ENCODE measurements at regions not wholly inside any gene's neighbourhood (a gene's known extent, or its start where the extent isn't known, plus 50 kb on each side); places are given as distances from the start of the nearest gene placed in this dataset.

- Histone ChIP-seq H3K36me3 (no peaks in the 10 kb centered on the region), H3K4me3 (no peak overlapping the region), H3K9me3 (no peaks in the 10 kb centered on the region), H3K27me3 (no peaks in the 10 kb centered on the region), H3K27ac (no peak overlapping the region), H3K4me1 (no peaks in the 10 kb centered on the region)
- DNase-seq (ENCODE audit: extremely low spot score in 2 of 2), result peak in 1 of 2 donors; percentile 74
- TF ChIP-seq CTCF (IDR thresholded peaks at IDR 0.05), result no peak
- TF ChIP-seq POLR2AphosphoS5 (IDR thresholded peaks at IDR 0.05; ENCODE audit: insufficient read depth in 1 of 2, low read depth in 1 of 2), result no peak
- TF ChIP-seq POLR2A (IDR thresholded peaks at IDR 0.05), result no peak
- intact Hi-C loops (cut with DNase I), result no loop called here
Observed at GRCh38 chr10:42962110-42962901, 114.6 kb upstream of the RET start.

- DNase-seq (ENCODE audit: extremely low spot score in 2 of 2), result no peak
- intact Hi-C loops (cut with DNase I), result no loop called here
- H3K9me3 ChIP-seq, result no peaks in the 10 kb centered on the region
- no peak for TF ChIP-seq POLR2A (IDR thresholded peaks at IDR 0.05)
- no peaks in the 10 kb centered on the region for H3K36me3 ChIP-seq
- no peaks in the 10 kb centered on the region for H3K4me1 ChIP-seq
- H3K27me3 ChIP-seq, result no peaks in the 10 kb centered on the region
- H3K27ac ChIP-seq, result no peak overlapping the region
- no peak overlapping the region for H3K4me3 ChIP-seq
Observed at GRCh38 chr10:42962902-42963231, 114.0 kb upstream of the RET start.

- no peak overlapping the region for H3K27ac ChIP-seq
- H3K9me3 ChIP-seq, result no peaks in the 10 kb centered on the region
- H3K4me1 ChIP-seq, result no peaks in the 10 kb centered on the region
- no peaks in the 10 kb centered on the region for H3K36me3 ChIP-seq
- H3K27me3 ChIP-seq, result no peaks in the 10 kb centered on the region
- no peak for TF ChIP-seq POLR2AphosphoS5 (IDR thresholded peaks at IDR 0.05; ENCODE audit: insufficient read depth in 1 of 2, low read depth in 1 of 2)
- no peak for TF ChIP-seq CTCF (IDR thresholded peaks at IDR 0.05)
- no peak for TF ChIP-seq POLR2A (IDR thresholded peaks at IDR 0.05)
- no peak overlapping the region for H3K4me3 ChIP-seq
- DNase-seq (ENCODE audit: extremely low spot score in 2 of 2), result no peak
- intact Hi-C loops (cut with DNase I), result no loop called here
Observed at GRCh38 chr10:42963312-42963711, 113.6 kb upstream of the RET start.

GRCh38 chr10:42969147-42969546 is 107.7 kb upstream of the RET start:
- no peaks in the 10 kb centered on the region for H3K27me3 ChIP-seq
- H3K36me3 ChIP-seq, result no peaks in the 10 kb centered on the region
- no peaks in the 10 kb centered on the region for H3K9me3 ChIP-seq
- no peak overlapping the region for H3K4me3 ChIP-seq
- no peak overlapping the region for H3K27ac ChIP-seq
- intact Hi-C loops (cut with DNase I), result no loop called here
- no peak for DNase-seq (ENCODE audit: extremely low spot score in 2 of 2)
- H3K4me1 ChIP-seq, result no peaks in the 10 kb centered on the region
- TF ChIP-seq POLR2A (IDR thresholded peaks at IDR 0.05) (no peak), POLR2AphosphoS5 (IDR thresholded peaks at IDR 0.05; ENCODE audit: insufficient read depth in 1 of 2, low read depth in 1 of 2) (no peak), CTCF (IDR thresholded peaks at IDR 0.05) (no peak)

GRCh38 chr10:42969909-42970308 is 107.0 kb upstream of the RET start:
- Histone ChIP-seq H3K27ac (no peak overlapping the region), H3K36me3 (no peaks in the 10 kb centered on the region), H3K4me1 (no peaks in the 10 kb centered on the region), H3K27me3 (no peaks in the 10 kb centered on the region), H3K9me3 (no peaks in the 10 kb centered on the region), H3K4me3 (no peak overlapping the region)
- no peak for TF ChIP-seq POLR2A (IDR thresholded peaks at IDR 0.05)
- no peak for TF ChIP-seq CTCF (IDR thresholded peaks at IDR 0.05)
- TF ChIP-seq POLR2AphosphoS5 (IDR thresholded peaks at IDR 0.05; ENCODE audit: insufficient read depth in 1 of 2, low read depth in 1 of 2), result no peak
- intact Hi-C loops (cut with DNase I), result no loop called here
- DNase-seq (ENCODE audit: extremely low spot score in 2 of 2), result peak in 1 of 2 donors; percentile 87

Data from vagina (tissue), 2 donors.